Femur (tissue), 1 donor: ENCODE measurements at regions not wholly inside any gene's neighbourhood (a gene's known extent, or its start where the extent isn't known, plus 50 kb on each side); places are given as distances from the start of the nearest gene placed in this dataset.
A peak's percentile ranks its signal among the peaks of the same experiment; 100 is the strongest.

Experiments
- DNase-seq: peaks from one replicate; pipeline ENCODE4 v3.0.0-alpha.2; 2017

DNA sequence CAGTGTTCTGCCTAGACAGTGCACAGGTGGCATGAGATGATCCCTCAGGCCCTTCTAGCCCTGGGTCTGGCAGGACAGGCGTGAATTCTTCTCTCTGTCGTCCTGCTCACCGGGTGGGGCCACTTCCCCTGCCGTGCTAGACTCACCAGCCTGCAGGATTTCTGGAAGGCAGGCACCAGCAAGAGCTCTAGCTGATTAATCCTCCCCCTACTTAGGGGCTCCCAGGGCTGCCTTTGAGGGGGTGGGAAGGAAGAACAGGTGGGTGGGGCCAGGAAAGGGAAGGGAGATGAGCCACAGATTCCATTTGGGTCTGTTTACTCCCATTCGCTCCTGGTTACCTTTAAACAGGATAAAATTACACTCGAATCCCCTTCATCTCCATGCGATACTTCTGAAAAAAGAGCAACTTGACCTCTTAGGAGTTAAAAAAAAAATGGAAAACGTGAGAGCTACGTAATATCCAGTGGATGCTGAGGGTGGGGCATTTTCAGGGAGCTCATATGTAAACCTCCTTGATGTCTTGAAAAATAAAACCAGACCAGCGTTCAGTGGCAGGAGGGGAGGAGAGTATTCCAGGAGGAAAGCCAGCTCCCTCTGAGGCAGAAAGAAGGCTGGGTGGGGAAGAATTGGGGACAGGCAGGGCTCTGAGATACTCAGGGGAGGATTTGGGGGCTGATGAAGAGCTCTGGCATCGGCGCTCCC is 665.5 kb downstream of the PTPRU start:
- peak; percentile 38 for DNase-seq

DNA sequence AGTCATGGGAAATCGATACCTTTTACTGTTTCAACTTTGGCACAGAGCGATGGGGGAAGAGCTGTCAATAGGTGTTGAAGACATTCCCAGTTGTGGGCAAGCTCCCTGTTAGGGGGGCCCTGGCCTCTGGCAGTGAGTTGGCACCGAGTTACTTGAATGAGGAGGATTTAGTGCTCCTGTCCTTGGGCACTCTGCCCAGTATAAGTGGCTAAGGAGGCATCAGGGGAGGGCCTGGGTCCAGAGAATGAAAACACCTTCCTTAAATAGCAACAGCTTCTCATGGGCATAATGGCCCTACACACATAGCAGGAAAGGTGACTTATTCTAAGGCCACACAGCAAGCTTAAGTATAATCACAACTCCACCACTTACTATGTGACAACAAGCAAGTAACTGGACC is 664.4 kb downstream of the PTPRU start:
- DNase-seq: peak; percentile 51

- no peak for DNase-seq
Measured at GRCh38 chr1:29900104-29900679, 663.9 kb downstream of the PTPRU start.

DNA sequence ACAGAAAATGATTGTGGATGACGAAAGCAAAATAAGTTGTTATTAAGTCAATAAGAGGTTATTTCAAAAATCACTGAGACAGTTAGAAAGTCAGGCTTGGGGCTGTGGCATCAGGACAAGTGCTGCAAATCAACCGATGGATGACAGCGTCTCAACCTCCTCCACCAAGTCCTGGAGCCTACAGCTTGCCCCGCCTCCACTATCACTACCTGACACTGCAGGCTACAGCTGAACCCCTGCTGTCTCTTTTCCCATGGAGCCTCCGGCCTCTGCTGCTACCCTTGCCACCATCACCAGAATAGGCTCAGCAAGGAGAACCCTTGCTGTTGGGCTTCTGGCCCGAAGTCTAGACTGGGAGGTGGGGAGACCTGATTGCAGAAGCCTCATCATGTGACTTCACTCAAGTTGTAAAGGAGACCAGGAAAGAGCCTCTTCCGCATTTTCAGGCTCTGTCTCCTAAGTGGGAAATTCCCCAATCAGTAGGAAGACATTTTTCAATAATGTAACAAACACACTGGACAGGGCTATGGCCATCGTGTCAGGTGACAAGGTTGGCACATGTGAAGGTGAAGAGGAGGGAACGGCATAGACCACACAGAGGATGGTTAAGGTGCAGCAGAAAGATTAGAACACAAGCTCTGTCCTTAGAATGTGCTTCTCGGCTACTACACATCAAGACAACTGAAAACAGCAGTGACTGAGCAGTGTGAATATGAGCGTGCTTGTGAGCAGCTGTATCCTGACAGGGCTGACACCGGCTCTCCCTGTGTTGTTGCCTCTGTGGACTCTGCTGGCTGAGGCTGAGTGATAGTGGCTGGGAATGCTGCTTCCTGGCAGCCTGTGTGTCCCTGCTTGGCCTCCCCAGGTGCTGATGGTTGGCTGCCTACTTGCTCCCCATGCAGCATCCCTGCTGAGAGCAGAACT is 660.7 kb downstream of the PTPRU start:
- no peak for DNase-seq

DNA sequence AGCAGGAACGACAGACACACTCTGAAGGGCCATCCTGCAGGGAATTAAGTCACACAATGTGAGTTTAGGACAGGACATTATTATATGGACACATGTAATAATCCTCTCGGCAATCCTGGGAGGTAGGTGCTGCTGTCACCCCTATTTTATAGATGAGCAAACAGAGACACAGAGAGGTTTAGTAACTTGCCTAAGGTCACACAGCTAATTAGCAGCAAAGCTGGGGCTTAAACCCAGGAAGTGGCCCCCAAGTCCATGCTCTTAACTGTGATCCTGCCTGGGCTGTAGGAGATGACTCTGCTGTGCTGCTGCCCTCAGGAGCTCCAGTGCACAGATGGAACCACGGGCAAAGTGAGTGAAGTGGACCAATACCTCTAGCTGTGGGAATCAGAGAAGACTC is 660.0 kb downstream of the PTPRU start:
- DNase-seq: no peak

DNA sequence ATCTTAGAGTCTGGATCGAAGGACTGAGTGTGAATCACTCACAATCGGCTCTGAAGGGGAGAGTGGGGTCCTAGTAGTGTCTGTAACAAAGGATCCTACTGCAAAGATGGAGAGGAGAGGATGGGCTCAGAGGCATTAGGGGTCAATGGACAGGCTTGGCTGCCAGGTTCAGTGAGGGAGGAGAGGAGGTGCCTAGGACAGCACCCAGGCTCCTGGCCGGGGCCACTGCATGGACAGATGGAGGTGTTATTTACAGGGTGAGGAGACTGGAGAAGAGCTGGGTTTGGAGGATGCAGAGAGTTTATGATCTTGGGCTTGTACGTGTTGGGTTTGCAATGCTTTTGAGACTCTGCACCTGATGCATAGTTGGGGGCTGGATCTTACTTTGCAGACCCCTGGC is 658.9 kb downstream of the PTPRU start:
- no peak for DNase-seq

GRCh38 chr1:29894311-29894710 is 658.0 kb downstream of the PTPRU start:
- no peak for DNase-seq

DNA sequence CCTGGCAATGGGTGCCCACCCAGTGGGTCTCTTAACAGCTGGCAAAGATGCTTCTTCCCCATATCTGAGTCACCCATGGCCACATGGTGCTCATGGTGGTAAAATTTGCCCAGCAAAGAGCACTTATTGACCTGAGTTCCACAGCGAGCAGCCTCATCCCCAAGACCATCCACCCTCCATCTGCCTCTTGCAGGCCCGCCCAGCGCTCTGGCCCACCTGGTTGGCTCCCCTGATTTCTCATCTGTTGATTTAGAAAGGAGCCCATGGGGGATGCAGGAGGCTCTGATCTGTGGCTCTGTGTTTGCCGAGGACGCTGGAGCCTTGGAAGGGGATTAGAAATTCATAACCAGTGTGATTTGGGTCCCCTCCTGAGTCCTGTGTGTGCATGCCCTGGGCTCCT is 657.5 kb downstream of the PTPRU start:
- DNase-seq: no peak

DNA sequence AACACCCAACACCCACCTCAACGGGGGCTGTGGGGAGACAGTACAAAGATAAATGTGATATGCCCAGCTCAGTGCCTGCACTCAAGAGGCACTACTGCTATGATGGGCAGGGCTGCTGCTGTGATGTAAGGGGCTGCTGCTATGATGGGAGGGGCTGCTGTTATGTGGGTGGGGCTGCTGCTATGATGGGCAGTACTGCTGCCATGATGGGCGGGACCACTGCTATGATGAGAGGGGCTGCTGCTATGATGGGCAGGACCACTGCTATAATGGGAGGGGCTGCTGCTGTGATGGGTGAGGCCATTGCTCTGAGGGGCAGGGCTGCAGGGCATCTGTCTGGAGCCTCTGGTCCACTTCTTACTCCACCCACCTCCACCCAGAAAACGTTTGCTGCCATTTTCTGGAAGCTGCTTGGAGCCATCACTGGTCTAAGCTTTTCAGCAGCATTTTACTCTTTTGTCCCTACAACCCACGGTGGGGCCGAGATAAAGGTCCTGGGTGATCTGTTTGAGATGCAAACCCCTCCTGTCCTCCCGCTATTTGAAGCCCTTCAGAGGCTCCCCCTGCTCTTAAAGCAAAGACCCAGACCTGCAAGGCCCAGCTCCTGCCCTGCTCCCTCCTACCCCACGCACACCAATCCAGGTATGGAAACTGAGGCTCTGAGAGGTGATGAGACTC is 656.9 kb downstream of the PTPRU start:
- no peak for DNase-seq

- DNase-seq: no peak
Measured at GRCh38 chr1:29892247-29892646, 655.9 kb downstream of the PTPRU start.

- DNase-seq: no peak
Measured at GRCh38 chr1:29890201-29890959, 654.1 kb downstream of the PTPRU start.

DNA sequence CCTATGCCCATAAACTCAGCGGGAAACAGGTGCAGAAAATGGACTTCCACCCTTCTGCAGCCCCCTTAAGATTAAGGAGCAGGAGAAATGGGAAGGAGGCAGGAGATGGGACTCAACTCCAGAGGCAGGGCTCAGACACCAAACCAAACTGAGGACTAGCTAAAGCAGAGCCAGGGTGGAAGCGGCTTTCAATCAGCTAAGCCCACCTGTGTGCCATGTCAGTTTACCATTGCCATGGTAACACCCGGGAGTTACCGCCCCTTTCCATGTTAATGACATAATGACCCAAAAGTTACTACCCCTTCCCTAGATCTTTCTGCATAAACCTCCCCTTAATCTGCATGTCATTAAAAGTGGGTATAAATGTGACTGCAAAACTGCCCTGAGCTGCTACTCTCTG is 653.5 kb downstream of the PTPRU start:
- DNase-seq: no peak

DNA sequence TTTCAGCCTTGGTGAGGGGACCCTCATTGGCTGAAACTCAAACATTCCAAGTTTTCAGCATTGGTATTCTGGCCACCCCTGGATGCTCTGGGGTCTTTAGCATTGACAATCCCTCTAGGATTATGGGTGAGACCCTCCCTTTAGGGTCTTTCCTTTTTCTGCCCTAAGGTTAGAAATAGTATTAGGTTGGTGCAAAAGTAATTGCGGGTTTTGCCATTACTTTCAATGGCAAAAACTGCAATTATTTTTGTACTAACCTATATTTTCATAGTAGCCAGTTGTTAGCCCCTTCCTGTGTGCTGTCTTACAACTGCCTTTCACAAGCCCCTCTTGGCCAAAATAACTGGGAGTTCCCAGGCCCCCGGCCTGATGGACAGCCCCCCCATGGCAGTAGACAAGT is 648.4 kb downstream of the PTPRU start:
- no peak for DNase-seq

GRCh38 chr1:29883986-29884385 is 647.7 kb downstream of the PTPRU start:
- no peak for DNase-seq

DNA sequence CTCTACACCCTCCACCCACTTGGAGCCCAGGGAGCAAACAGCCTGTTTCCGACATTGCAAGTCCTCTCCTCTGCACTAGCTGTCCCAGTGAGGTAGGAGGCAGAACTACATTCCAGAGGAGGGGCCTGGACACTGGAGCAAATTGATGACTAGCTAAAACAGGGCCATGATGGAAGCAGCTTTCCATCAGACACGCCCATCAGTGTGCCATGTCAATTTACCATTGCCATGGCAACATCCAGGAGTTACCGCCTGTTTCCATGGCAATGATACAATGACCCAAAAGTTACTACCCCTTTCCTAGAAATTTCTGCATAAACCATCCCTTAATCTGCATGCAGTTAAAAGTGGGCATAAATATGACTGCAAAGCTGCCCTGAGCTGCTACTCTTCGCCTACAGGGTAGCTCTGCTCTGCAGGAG is 647.1 kb downstream of the PTPRU start:
- no peak for DNase-seq

DNA sequence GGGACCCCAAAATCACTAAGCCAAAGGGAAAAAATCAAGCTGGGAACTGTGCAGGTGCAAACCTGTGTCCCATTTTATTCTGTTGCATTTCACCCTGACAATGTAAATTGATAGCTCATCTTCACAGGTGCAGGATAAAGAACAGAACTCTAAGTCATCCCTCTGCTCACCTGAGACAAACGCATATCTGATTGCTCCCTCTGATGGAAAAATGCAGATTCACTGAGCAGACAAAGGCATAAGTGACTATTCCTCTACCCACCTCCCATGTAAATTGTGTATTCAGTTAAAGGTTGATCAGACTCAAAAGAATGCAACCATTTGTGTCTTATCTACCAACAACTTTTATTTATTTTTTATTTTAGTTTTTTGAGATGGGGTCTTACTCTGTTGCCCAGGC is 644.2 kb downstream of the PTPRU start:
- DNase-seq: no peak

- DNase-seq: no peak
Measured at GRCh38 chr1:29879217-29879616, 642.9 kb downstream of the PTPRU start.

DNA sequence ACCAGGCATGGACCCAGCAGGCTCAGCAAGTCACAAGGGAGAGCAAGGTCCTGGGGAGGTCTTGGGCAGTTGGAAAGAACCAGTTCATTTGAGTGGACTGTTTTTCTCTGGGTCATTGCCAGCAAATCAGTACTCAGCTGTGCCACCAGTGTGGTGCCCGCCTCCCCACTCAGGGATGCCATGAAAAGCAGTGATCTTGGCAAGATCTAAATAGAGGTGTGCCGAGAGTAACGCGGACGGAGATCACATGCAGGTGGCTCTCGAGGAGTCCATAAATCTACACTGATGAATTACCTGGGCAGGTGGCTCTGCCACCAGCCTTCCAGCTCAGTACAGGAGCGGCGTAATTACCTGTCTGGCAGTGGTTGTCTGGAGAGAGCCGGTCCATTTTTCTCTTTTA is 642.2 kb downstream of the PTPRU start:
- no peak for DNase-seq

DNA sequence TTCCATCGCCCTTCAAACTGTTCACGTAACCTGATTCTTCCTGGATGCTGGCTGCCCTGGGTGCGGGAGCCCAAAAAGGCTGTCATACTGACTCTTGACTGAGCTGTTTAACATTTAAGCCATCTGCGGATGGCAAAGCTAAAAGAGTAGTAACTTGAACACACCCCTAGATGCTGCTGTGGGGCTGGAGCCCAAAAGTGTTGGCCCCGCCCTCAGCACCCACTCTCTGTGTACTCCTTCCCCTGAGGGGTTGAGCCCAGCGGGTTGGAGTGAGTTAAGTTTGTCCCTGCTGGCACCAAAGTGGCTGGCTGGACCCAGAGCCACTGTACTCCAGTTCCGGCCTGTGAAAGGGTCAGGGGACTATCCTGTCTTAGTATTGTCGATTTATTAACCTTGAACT is 640.6 kb downstream of the PTPRU start:
- no peak for DNase-seq

DNA sequence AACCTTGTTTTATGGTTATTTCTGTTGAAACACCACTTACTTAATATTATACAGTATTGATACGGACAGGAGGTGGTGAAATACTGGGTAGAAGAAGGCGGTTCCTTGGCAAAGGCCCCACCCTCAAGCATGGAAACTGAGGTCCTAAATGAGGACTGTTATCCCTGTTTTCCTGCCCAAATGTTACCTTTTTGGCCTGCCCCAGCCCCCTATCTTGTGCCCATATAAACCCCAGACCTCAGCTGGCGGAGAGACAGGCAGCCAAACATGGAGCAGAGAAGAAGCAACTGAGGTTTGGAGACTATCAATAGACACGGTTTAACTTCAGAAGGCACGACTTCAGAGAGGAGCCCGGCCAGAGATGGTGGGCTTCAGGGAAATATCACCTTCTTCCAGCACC is 640.1 kb downstream of the PTPRU start:
- DNase-seq: no peak

DNA sequence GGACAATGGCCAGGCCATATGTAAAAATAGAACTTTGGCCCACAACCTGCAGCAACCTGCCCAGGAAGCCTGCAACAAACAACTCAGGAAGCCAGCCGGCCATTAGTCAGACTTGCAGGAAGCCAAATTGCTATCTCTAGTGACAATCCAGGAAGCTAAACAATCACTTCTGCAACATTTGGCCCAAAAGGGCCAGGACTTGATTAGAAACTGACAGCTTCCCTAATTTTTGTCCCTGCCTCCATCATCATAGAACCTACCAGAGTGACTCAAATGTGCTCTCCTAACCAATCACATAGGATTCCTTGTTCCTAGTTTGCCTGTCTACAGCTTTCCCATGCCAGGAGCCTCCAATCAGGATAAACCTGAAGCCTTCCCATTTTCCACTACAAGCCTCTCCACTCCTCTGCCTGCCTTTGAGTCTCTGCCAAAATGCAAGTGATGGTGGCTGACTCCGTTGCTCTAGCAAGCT is 639.3 kb downstream of the PTPRU start:
- DNase-seq: no peak

DNA sequence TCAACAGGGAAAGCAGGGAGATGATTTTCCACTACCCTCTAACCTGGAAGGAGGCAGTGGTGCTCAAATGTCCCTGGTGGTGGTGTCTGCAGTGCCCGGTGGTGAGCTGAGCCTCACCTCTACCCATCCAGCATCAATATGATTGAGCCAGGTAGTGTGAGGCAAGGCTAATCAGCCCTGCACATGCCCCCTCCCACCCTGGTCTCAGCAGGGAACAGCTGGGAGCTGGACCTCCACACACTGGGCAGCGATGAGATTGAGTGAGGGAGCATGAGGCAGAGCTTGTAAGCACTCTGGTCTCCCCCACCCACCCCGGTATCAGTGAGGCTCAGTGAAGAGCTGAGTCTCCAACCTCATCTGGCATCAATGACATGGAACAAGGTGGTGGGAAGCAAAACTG is 634.3 kb downstream of the PTPRU start:
- DNase-seq: no peak
